ENCODE measurements at regions not wholly inside any gene's neighbourhood (a gene's known extent, or its start where the extent isn't known, plus 50 kb on each side); places are given as distances from the start of the nearest gene placed in this dataset.

GRCh38 chr11:131052367-131052766 lies 136.1 kb upstream of the SNX19 start:
- no peak for DNase-seq (ENCODE audit: low read depth)

DNA sequence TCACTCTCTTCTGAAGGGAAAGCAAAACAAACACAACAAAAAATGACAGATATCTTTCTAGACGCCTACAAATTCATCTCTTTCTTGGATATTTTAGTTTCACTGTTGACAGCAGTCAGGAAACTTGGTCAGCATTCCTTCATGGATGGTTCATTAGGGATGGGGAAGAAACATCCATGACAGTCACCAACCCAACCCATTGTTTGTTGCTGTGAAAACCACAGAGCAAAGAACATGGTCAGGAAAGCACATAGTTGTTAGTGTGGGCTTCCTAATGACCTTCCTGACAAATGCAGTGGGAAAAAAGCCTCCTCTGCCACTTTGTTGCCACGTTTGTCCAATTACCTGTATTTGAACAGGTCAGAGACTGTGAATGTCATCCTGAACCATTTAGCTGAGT lies 139.8 kb upstream of the SNX19 start:
- DNase-seq (ENCODE audit: low read depth): no peak

GRCh38 chr11:131063638-131064037 lies 147.4 kb upstream of the SNX19 start:
- no peak for DNase-seq (ENCODE audit: low read depth)

GRCh38 chr11:131064373-131064991 lies 148.2 kb upstream of the SNX19 start:
- no peak for DNase-seq (ENCODE audit: low read depth)

GRCh38 chr11:131065435-131066413 lies 149.4 kb upstream of the SNX19 start:
- no peak for DNase-seq (ENCODE audit: low read depth)

- no peak for DNase-seq (ENCODE audit: low read depth)
Measured at GRCh38 chr11:131066551-131066950, 150.3 kb upstream of the SNX19 start.

- DNase-seq (ENCODE audit: low read depth): no peak
Measured at GRCh38 chr11:131070365-131070764, 154.1 kb upstream of the SNX19 start.

DNA sequence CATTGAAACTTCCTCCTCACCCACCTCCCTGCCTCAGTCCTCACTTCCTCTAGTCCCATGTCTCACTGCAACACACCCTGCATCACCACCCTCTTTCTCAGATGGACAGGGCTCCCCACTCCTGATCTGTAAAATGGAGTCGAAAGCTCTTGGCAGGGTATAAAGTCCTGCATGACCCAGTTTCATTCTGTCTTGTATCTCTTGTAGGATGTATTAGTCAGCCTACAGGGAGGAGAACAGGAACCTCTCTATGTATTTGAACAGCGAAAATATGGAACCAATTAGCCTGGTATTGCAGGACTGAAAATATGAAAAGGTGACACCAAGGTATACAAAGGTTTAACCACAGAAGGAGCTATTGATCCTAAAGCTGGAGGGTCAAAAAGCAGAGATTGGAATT lies 156.9 kb upstream of the SNX19 start:
- DNase-seq (ENCODE audit: low read depth): no peak

DNA sequence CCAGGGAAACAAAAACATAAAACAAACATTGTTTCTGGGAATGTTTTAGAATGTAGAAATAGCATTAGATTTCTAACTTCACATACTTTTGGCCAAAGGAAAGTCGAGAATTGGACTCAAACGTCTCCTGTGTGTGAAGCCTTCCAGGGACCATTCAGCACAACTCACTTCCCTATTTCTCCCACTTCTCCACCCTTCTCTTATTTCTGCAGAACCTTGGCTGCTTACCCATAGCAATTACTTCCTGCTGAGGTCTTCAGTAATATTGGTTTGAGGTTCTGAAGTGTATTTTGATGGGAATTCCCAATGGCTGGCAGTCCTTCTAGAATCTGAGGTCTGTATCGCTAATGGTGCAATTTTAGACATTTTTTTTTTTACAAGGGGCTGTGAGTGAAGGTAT lies 158.3 kb upstream of the SNX19 start:
- DNase-seq (ENCODE audit: low read depth): no peak

- DNase-seq (ENCODE audit: low read depth): no peak
Measured at GRCh38 chr11:131077340-131077739, 161.1 kb upstream of the SNX19 start.

- no peak for DNase-seq (ENCODE audit: low read depth)
Measured at GRCh38 chr11:131079036-131079435, 162.8 kb upstream of the SNX19 start.

- DNase-seq (ENCODE audit: low read depth): no peak
Measured at GRCh38 chr11:131089727-131090245, 173.5 kb upstream of the SNX19 start.

DNA sequence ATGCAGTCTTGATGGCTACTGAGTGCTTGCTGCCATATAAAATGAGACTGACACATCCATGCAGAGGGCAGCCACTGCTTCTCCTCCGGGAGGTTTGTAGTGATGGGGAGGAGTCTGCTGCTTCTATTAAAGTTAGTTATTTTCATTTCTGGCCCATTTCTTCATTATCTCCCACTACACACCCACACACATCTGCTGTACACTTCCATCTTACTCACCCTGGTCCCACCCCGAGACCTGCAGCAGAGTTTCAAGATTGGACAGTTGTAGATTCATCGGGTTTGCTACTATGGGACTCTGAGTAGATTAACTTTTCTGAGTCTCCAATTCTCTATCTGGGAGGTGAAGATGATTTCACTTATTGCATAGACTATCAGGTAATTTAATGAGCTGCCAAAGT lies 176.2 kb upstream of the SNX19 start:
- no peak for DNase-seq (ENCODE audit: low read depth)

GRCh38 chr11:131094827-131095226 lies 178.5 kb upstream of the SNX19 start:
- DNase-seq (ENCODE audit: low read depth): no peak

DNA sequence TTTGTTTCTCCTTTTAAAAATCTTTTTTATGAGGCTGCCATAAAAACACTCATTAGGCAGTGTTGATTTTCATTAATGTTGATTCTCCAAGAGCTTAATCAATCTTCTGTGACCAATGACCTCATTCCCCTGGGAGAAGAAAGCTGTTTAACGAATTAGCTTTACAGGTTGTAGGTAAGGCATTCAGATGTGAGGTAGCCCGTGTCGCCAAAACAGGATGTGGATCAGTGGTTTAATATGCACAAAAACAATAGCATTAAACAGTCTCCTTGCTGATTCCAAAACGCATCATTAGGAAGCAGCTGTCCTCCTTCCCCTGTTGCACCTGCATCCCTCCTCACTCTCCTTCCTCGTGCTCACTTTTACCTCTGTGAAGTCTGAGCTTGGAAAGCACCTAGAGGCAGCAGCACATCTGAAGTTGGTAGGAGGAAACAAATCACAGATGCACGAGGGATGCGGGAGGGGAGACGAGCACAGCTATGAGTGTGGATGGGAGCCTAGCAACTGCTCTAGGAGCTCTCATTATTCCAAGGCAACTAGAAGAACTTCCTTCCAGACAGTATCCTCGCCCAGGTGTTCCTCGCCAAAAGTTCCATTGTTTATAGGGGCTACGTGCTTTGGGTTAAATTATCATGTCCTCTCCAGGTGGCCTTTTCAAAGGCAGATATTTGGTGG lies 179.4 kb upstream of the SNX19 start:
- no peak for DNase-seq (ENCODE audit: low read depth)

- no peak for DNase-seq (ENCODE audit: low read depth)
Measured at GRCh38 chr11:131099013-131099412, 182.7 kb upstream of the SNX19 start.

DNA sequence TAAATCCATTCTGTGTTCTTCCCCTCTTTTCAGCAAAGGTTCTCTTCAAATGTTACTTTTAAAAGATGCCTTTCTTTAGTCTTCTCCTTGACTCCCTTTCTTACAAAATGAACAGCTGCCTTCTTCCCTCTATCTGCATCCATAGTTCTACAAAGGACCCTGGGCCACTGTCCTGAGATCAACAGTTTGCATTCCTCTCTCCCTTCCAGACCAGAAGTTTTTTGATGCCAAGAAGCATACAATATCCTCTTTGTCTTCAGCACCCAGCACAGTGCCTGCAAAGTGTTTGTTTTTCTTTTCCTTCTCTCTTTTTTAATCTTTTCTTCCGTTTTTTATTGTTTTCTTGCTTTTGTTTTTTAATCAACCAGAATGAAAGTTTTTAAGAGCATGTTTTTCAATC lies 183.5 kb upstream of the SNX19 start:
- DNase-seq (ENCODE audit: low read depth): no peak

GRCh38 chr11:131108760-131109159 lies 192.5 kb upstream of the SNX19 start:
- no peak for DNase-seq (ENCODE audit: low read depth)

- no peak for DNase-seq (ENCODE audit: low read depth)
Measured at GRCh38 chr11:131109257-131109656, 193.0 kb upstream of the SNX19 start.

GRCh38 chr11:131109790-131110189 lies 193.5 kb upstream of the SNX19 start:
- no peak for DNase-seq (ENCODE audit: low read depth)

GRCh38 chr11:131111775-131112174 lies 195.5 kb upstream of the SNX19 start:
- DNase-seq (ENCODE audit: low read depth): no peak

DNA sequence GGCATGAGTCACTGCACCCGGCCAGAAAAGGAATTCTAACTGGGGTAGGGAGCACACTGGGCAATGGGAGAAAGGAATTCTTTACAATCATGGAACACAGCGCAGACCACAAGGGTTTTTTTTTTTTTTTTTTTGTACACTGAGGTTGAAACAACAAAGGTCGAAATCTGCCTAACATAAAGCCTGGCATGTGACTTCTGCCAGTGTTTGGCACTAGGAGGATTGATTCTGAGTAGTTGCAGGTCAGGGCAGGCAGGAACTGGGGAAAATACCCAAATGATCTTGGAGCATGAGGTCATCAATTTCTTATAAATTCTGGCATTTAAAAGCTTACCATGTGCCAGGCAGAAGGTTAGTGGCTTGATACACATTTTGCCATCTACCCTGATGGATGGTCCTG lies 202.0 kb upstream of the SNX19 start:
- no peak for DNase-seq (ENCODE audit: low read depth)
